ENCODE measurements at regions not wholly inside any gene's neighbourhood (a gene's known extent, or its start where the extent isn't known, plus 50 kb on each side); places are given as distances from the start of the nearest gene placed in this dataset.
A peak's percentile ranks its signal among the peaks of the same experiment; 100 is the strongest.

DNA sequence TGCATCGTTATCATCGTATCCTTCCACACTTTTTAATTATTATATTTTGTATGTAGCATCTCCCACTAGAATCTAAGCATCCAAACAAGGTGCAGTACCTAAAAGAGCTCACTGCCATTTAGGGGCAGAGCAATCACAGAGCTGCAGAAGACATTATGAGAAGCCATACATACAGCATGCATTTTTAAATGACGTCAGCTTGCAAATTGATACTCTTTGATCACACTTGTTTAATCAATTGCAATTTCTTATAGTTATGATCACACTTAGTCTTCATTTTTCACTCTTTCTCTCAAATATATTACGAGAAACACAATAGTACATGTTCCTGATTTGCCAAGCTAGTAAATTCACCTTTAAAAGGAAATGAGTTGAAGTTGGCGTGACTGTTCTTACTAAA, 753.3 kb upstream of the LRRN3 start:
- Histone ChIP-seq H3K9me3 (no peaks in the 10 kb centered on the region), H3K4me3 (replicated peaks in 1 of 3) (no peak overlapping the region), H3K27me3 (no peaks in the 10 kb centered on the region), H3K4me1 (no peaks in the 10 kb centered on the region), H3K27ac (no peak overlapping the region), H3K36me3 (no peaks in the 10 kb centered on the region)
- no peak for DNase-seq
- no peak for TF ChIP-seq POLR2A (IDR thresholded peaks at IDR 0.05)
- TF ChIP-seq, protein P1, sequence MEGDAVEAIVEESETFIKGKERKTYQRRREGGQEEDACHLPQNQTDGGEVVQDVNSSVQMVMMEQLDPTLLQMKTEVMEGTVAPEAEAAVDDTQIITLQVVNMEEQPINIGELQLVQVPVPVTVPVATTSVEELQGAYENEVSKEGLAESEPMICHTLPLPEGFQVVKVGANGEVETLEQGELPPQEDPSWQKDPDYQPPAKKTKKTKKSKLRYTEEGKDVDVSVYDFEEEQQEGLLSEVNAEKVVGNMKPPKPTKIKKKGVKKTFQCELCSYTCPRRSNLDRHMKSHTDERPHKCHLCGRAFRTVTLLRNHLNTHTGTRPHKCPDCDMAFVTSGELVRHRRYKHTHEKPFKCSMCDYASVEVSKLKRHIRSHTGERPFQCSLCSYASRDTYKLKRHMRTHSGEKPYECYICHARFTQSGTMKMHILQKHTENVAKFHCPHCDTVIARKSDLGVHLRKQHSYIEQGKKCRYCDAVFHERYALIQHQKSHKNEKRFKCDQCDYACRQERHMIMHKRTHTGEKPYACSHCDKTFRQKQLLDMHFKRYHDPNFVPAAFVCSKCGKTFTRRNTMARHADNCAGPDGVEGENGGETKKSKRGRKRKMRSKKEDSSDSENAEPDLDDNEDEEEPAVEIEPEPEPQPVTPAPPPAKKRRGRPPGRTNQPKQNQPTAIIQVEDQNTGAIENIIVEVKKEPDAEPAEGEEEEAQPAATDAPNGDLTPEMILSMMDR (IDR thresholded peaks at IDR 0.05) = no peak
- WGBS, 2 donors = 93 to 96% methylated on average over 5 of the region's 5 CpGs
- intact Hi-C loops (cut with DNase I) = no loop called here

- TF ChIP-seq, protein P1 (IDR thresholded peaks at IDR 0.05) = no peak
- TF ChIP-seq POLR2A (IDR thresholded peaks at IDR 0.05) = no peak
- intact Hi-C loops (cut with DNase I) = no loop called here
- WGBS, 2 donors = 91 to 98% methylated on average over 3 of the region's 3 CpGs
- Histone ChIP-seq H3K4me3 (replicated peaks in 1 of 3) (no peak overlapping the region), H3K27me3 (no peaks in the 10 kb centered on the region), H3K36me3 (no peaks in the 10 kb centered on the region), H3K4me1 (no peaks in the 10 kb centered on the region), H3K9me3 (no peaks in the 10 kb centered on the region), H3K27ac (no peak overlapping the region)
- DNase-seq = no peak
Measured at GRCh38 chr7:110347081-110347480, 743.8 kb upstream of the LRRN3 start.

- H3K4me3 ChIP-seq (replicated peaks in 1 of 3) = no peak overlapping the region
- 30 to 37% methylated on average over 3 to 8 of the region's 8 CpGs for WGBS, 2 donors
- peak; percentile 42 to 48 for DNase-seq
- H3K36me3 ChIP-seq = no peaks in the 10 kb centered on the region
- no peaks in the 10 kb centered on the region for H3K27me3 ChIP-seq
- intact Hi-C loops (cut with DNase I) = no loop called here
- H3K9me3 ChIP-seq = no peaks in the 10 kb centered on the region
- H3K27ac ChIP-seq = no peak overlapping the region
- no peaks in the 10 kb centered on the region for H3K4me1 ChIP-seq
- TF ChIP-seq, protein P1 (IDR thresholded peaks at IDR 0.05) = no peak
- TF ChIP-seq POLR2A (IDR thresholded peaks at IDR 0.05) = no peak
Measured at GRCh38 chr7:110356438-110356837, 734.5 kb upstream of the LRRN3 start.

DNA sequence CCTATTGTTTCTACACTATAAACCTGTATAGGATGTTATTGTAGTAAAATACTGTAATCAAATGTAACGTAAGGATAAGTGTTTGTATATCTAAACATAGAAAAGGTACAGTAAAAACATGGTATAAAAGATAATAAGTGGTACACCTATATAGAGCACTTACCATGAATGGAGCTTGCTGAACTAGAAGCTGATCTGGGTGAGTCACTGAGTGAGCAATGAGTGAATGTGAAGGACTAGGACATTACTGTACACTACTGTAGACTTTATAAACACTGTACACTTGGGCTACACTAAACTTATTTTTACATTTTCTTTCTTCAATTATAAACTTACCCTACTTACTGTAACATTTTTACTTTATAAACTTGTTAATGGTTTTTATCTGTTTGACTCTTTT, 732.9 kb upstream of the LRRN3 start:
- Histone ChIP-seq H3K4me1 (no peaks in the 10 kb centered on the region), H3K27me3 (no peaks in the 10 kb centered on the region), H3K9me3 (no peaks in the 10 kb centered on the region), H3K36me3 (no peaks in the 10 kb centered on the region), H3K27ac (no peak overlapping the region), H3K4me3 (replicated peaks in 1 of 3) (no peak overlapping the region)
- DNase-seq = no peak
- TF ChIP-seq, protein P1 (IDR thresholded peaks at IDR 0.05) = no peak
- no peak for TF ChIP-seq POLR2A (IDR thresholded peaks at IDR 0.05)
- intact Hi-C loops (cut with DNase I) = no loop called here
- WGBS, 2 donors = 93 to 98% methylated on average over 1 of the region's 1 CpG

GRCh38 chr7:110371709-110372108, 719.2 kb upstream of the LRRN3 start:
- no peaks in the 10 kb centered on the region for H3K27me3 ChIP-seq
- 83 to 88% methylated on average over 3 of the region's 3 CpGs for WGBS, 2 donors
- H3K4me1 ChIP-seq = peaks cover 10 to 13% of the 10 kb centered on the region in 2 donors
- DNase-seq = no peak
- H3K4me3 ChIP-seq (replicated peaks in 1 of 3) = no peak overlapping the region
- H3K27ac ChIP-seq = no peak overlapping the region
- H3K9me3 ChIP-seq = no peaks in the 10 kb centered on the region
- no peak for TF ChIP-seq POLR2A (IDR thresholded peaks at IDR 0.05)
- TF ChIP-seq, protein P1 (IDR thresholded peaks at IDR 0.05) = no peak
- no peaks in the 10 kb centered on the region for H3K36me3 ChIP-seq
- intact Hi-C loops (cut with DNase I) = no loop called here

Measured in thyroid gland (tissue), 4 donors.